ENCODE measurements at regions not wholly inside any gene's neighbourhood (a gene's known extent, or its start where the extent isn't known, plus 50 kb on each side); places are given as distances from the start of the nearest gene placed in this dataset.

DNA sequence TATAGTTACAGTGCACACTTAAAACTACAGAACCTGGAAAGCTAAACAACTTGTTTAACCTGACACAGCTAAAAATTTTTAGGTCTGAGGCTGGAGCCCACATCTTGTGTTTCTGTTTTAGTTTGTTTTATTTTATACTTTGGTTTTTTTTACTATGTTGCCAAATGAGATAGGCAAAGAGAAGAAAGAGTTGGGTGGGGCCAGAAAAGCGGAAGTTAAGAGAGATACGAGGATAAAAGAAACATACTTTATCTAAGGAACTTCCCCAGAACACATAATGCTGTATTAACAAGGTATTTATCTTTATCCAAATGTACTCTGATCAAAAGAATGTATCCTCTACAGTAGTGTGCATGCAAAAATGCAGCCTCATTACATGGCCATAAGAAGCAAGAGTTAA, 1145.7 kb downstream of the EPHA3 start:
- TF ChIP-seq PATZ1 (CRISPR knock-in tag; IDR thresholded peaks at IDR 0.05; ENCODE audit: borderline replicate concordance) (no peak), ZC3H10 (CRISPR knock-in tag; IDR thresholded peaks at IDR 0.05) (no peak), ZNF70 (CRISPR knock-in tag; IDR thresholded peaks at IDR 0.05) (no peak)

All from SK-N-SH treated with all-trans-retinoic acid at 6 μM for 48 hours (cell line).